HepG2 (cell line): ENCODE measurements at regions not wholly inside any gene's neighbourhood (a gene's known extent, or its start where the extent isn't known, plus 50 kb on each side); places are given as distances from the start of the nearest gene placed in this dataset.

Experiments
- ATAC-seq: fragments of 200-7000 bp; cut with Tn5 transposase; 3 replicates; pipeline ENCODE4 v1.9.1; 2020; ENCODE audit warnings: mild to moderate bottlenecking, moderate library complexity
- BruUV-seq: library from RNA; stranded (reverse); fragments of 400-500 nt; replicated peaks from 2 replicates; lab custom pipeline; 2021; lab: Mats Ljungman, UMichigan
- CTCF ChIA-PET: fragments of 300-600 bp; formaldehyde crosslinking; extraction: SDS; loops from one replicate; lab custom pipeline; 2021; ENCODE audit warnings: low total read pairs, inconsistent platforms, low intra/inter-chr PET ratio; lab: Yijun Ruan, JAX
- POLR2A ChIA-PET: fragments of 350-600 bp; sonication (Branson Sonifier 250); formaldehyde crosslinking; loops from one replicate; lab custom pipeline; 2020; ENCODE audit warnings: antibody characterized with exemption, inconsistent platforms; lab: Yijun Ruan, JAX
- DNase-seq: peaks from one replicate; pipeline ENCODE4 v3.0.0-alpha.2; 2015; ENCODE audit warnings: low spot score
- FAIRE-seq: peaks from 3 replicates; lab custom pipeline; 2011; peaks lifted over from hg19 to GRCh38; lab: Jason Lieb, UNC
- H2AFZ ChIP-seq: one replicate; pipeline ENCODE4 v1.6.1; 2011; ENCODE audit warnings: low read length, inconsistent platforms
- H3K27ac ChIP-seq: fragments of 300-600 bp; 3 replicates; pipeline ENCODE4 v1.8.0; 2011; ENCODE audit warnings: mixed run types, mild to moderate bottlenecking, mixed read lengths, low read length, inconsistent platforms; ENCODE audit not compliant: insufficient read depth; ENCODE audit errors: extremely low read length
- H3K27me3 ChIP-seq, 2 experiments: fragments of 200-600 bp in 1 of 2; 2 replicates in 1 of 2; 3 replicates in 1 of 2; pipeline versions ENCODE4 v1.6.0 to v1.8.0; 2011; ENCODE audit warnings: low read length in 2 of 2, mild to moderate bottlenecking in 2 of 2, moderate library complexity in 2 of 2, inconsistent platforms in 1 of 2; ENCODE audit not compliant: insufficient read depth in 2 of 2, control insufficient read depth in 1 of 2
- H3K36me3 ChIP-seq, 2 experiments: fragments of 200-600 bp in 1 of 2; replicated peaks in 1 of 2; 2 replicates in 1 of 2; 3 replicates in 1 of 2; pipeline versions ENCODE4 v1.5.1 to v1.8.0; 2011; ENCODE audit warnings: low read length in 2 of 2, inconsistent platforms in 1 of 2; ENCODE audit not compliant: insufficient read depth in 2 of 2, control insufficient read depth in 1 of 2
- H3K4me1 ChIP-seq: 2 replicates; pipeline ENCODE4 v1.5.1; 2012; ENCODE audit warnings: low read length, inconsistent platforms; ENCODE audit not compliant: insufficient read depth
- H3K4me2 ChIP-seq: 2 replicates; pipeline ENCODE4 v1.6.0; 2011; ENCODE audit warnings: low read depth, low read length, inconsistent platforms
- H3K4me3 ChIP-seq, 3 experiments: fragments of 200-600 bp in 1 of 3; sonication (generic), shearing (Covaris generic) in 1 of 3; replicated peaks in 1 of 3; 2 replicates each; pipeline ENCODE4 v1.5.1; 2011 to 2016; ENCODE audit warnings: low read length in 3 of 3, inconsistent platforms in 2 of 3, low read depth in 2 of 3, mild to moderate bottlenecking in 2 of 3, control low read depth in 1 of 3, mixed read lengths in 1 of 3; ENCODE audit not compliant: insufficient read depth in 1 of 3
- H3K79me2 ChIP-seq: one replicate; pipeline ENCODE4 v1.6.1; 2011; ENCODE audit warnings: low read length, inconsistent platforms; ENCODE audit not compliant: insufficient read depth
- H3K9ac ChIP-seq: 2 replicates; pipeline ENCODE4 v1.6.0; 2011; ENCODE audit warnings: mild to moderate bottlenecking, low read depth, low read length, inconsistent platforms; ENCODE audit not compliant: insufficient read depth
- H3K9me3 ChIP-seq: 2 replicates; pipeline ENCODE4 v1.5.1; 2012; ENCODE audit warnings: mild to moderate bottlenecking, low read length
- H4K20me1 ChIP-seq: 2 replicates; pipeline ENCODE4 v1.6.0; 2011; ENCODE audit warnings: inconsistent platforms, mild to moderate bottlenecking, low read length, moderate library complexity; ENCODE audit not compliant: insufficient read depth
- FOXA1 ChIP-seq, 2 experiments: fragments of 450-650 bp in 1 of 2; sonication (generic) in 1 of 2; formaldehyde crosslinking in 1 of 2; IDR thresholded peaks; 2 replicates each; pipeline versions ENCODE4 v1.4.0 to v1.6.1; 2016 to 2020; ENCODE audit warnings: missing genetic modification reagents in 1 of 2
- KDM6A ChIP-seq: IDR thresholded peaks from 2 replicates; pipeline ENCODE4 v1.6.1; 2016; ENCODE audit warnings: low read depth
- MTERF4 ChIP-seq: sonication (generic); formaldehyde crosslinking; IDR thresholded peaks from 2 replicates; pipeline ENCODE4 v1.8.0; 2023; ENCODE audit warnings: mild to moderate bottlenecking, missing genetic modification reagents
- SP5 ChIP-seq: IDR thresholded peaks from 2 replicates; pipeline ENCODE4 v1.6.1; 2016; ENCODE audit warnings: low read depth, borderline replicate concordance
- STAT5B ChIP-seq: sonication (generic); formaldehyde crosslinking; IDR thresholded peaks from 2 replicates; pipeline ENCODE4 v1.4.0; 2020; ENCODE audit warnings: missing genetic modification reagents
- THYN1 ChIP-seq: sonication (generic); formaldehyde crosslinking; IDR thresholded peaks from 2 replicates; pipeline ENCODE4 v1.8.1; 2023; ENCODE audit warnings: low read depth, mild to moderate bottlenecking, moderate library complexity, missing genetic modification reagents, borderline replicate concordance
- ZBTB34 ChIP-seq: sonication (generic); formaldehyde crosslinking; IDR thresholded peaks from 2 replicates; pipeline ENCODE4 v1.8.0; 2022; ENCODE audit warnings: mild to moderate bottlenecking, missing genetic modification reagents
- ZBTB42 ChIP-seq: sonication (generic); formaldehyde crosslinking; IDR thresholded peaks from 2 replicates; pipeline ENCODE4 v1.5.0; 2020; ENCODE audit warnings: mild to moderate bottlenecking, missing genetic modification reagents
- ZNF160 ChIP-seq: sonication (generic); formaldehyde crosslinking; IDR thresholded peaks from 2 replicates; pipeline ENCODE4 v1.8.0; 2022; ENCODE audit warnings: mild to moderate bottlenecking, inconsistent platforms, missing genetic modification reagents
- ZNF33A ChIP-seq: sonication (generic); formaldehyde crosslinking; IDR thresholded peaks from 2 replicates; pipeline ENCODE4 v1.5.1; 2020; ENCODE audit warnings: missing genetic modification reagents, mild to moderate bottlenecking, moderate library complexity, borderline replicate concordance
- ZNF441 ChIP-seq: sonication (generic); formaldehyde crosslinking; IDR thresholded peaks from 2 replicates; pipeline ENCODE4 v1.7.0; 2021; ENCODE audit warnings: missing genetic modification reagents, borderline replicate concordance
- ZSCAN29 ChIP-seq: sonication (generic); formaldehyde crosslinking; conservative IDR thresholded peaks from 2 replicates; pipeline ENCODE4 v1.4.0; 2020; ENCODE audit warnings: mild to moderate bottlenecking, missing genetic modification reagents
- WGBS: methylation state at CpG from one replicate; pipeline ENCODE4 v1.1.6; 2017; ENCODE audit warnings: low lambda C conversion rate; 5-methylcytosine and 5-hydroxymethylcytosine counted together
- in situ Hi-C: cut with HindIII; loops from 2 replicates; pipeline ENCODE4 v1.10.0; 2017; ENCODE audit warnings: low pct_unique_long_range_greater_than_20kb; ENCODE audit not compliant: extremely low pct_ligation_motif_present
- intact Hi-C: fragments of 100-400 bp; cut with micrococcal nuclease; formaldehyde crosslinking; loops from one replicate; pipeline ENCODE4 v1.10.0; 2022; ENCODE audit not compliant: unreplicated experiment
- TF ChIP-seq, protein P1 (sequence below): sonication (generic); formaldehyde crosslinking; IDR thresholded peaks from 2 replicates; pipeline ENCODE4 v1.8.0; 2022; ENCODE audit warnings: mild to moderate bottlenecking, missing genetic modification reagents, borderline replicate concordance
- TF ChIP-seq, protein P2 (sequence below): IDR thresholded peaks from 2 replicates; pipeline ENCODE4 v1.6.1; 2016; ENCODE audit warnings: missing compliant biosample characterization, missing genetic modification reagents, borderline replicate concordance
- TF ChIP-seq, protein P3 (sequence below): sonication (generic); formaldehyde crosslinking; IDR thresholded peaks from 2 replicates; pipeline ENCODE4 v1.4.0; 2020; ENCODE audit warnings: missing genetic modification reagents
- TF ChIP-seq, protein P4 (sequence below): sonication (generic); formaldehyde crosslinking; conservative IDR thresholded peaks from 2 replicates; pipeline ENCODE4 v1.8.0; 2022; ENCODE audit warnings: low read depth, missing genetic modification reagents

GRCh38 chr18:22628795-22629510 lies 211.2 kb upstream of the CTAGE1 start:
- no peak for FAIRE-seq
- POLR2A ChIA-PET: no interaction called here
- Histone ChIP-seq H3K4me1 (no peaks in the 10 kb centered on the region), H4K20me1 (no peaks in the 10 kb centered on the region), H3K79me2 (no peaks in the 10 kb centered on the region), H2AFZ (no peak overlapping the region), H3K9ac (no peak overlapping the region), H3K27me3 (no peaks in the 10 kb centered on the region), H3K4me2 (no peak overlapping the region), H3K27ac (no peak overlapping the region), H3K36me3 (no peaks in the 10 kb centered on the region), H3K9me3 (no peaks in the 10 kb centered on the region), H3K4me3 (no peak overlapping the region)
- 64% methylated on average over 12 of the region's 14 CpGs for WGBS
- no TSS peak for BruUV-seq
- DNase-seq: no peak
- ATAC-seq: no peak
- CTCF ChIA-PET: no interaction called here
- in situ Hi-C loops: no loop called here
- intact Hi-C loops: no loop called here
- TF ChIP-seq, protein P1, sequence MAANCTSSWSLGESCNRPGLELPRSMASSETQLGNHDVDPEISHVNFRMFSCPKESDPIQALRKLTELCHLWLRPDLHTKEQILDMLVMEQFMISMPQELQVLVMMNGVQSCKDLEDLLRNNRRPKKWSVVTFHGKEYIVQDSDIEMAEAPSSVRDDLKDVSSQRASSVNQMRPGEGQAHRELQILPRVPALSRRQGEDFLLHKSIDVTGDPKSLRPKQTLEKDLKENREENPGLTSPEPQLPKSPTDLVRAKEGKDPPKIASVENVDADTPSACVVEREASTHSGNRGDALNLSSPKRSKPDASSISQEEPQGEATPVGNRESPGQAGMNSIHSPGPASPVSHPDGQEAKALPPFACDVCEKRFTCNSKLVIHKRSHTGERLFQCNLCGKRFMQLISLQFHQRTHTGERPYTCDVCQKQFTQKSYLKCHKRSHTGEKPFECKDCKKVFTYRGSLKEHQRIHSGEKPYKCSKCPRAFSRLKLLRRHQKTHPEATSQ (CRISPR knock-in tag): no peak
- TF ChIP-seq STAT5B (CRISPR knock-in tag): no peak
- no peak for TF ChIP-seq ZBTB42 (CRISPR knock-in tag)
- no peak for TF ChIP-seq ZSCAN29 (CRISPR knock-in tag)
- TF ChIP-seq, protein P2, sequence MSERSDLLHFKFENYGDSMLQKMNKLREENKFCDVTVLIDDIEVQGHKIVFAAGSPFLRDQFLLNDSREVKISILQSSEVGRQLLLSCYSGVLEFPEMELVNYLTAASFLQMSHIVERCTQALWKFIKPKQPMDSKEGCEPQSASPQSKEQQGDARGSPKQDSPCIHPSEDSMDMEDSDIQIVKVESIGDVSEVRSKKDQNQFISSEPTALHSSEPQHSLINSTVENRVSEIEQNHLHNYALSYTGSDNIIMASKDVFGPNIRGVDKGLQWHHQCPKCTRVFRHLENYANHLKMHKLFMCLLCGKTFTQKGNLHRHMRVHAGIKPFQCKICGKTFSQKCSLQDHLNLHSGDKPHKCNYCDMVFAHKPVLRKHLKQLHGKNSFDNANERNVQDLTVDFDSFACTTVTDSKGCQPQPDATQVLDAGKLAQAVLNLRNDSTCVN: no peak
- no peak for TF ChIP-seq ZNF33A
- TF ChIP-seq, protein P3, sequence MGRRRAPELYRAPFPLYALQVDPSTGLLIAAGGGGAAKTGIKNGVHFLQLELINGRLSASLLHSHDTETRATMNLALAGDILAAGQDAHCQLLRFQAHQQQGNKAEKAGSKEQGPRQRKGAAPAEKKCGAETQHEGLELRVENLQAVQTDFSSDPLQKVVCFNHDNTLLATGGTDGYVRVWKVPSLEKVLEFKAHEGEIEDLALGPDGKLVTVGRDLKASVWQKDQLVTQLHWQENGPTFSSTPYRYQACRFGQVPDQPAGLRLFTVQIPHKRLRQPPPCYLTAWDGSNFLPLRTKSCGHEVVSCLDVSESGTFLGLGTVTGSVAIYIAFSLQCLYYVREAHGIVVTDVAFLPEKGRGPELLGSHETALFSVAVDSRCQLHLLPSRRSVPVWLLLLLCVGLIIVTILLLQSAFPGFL (CRISPR knock-in tag): no peak
- TF ChIP-seq MTERF4: no peak
- TF ChIP-seq ZNF160: no peak
- TF ChIP-seq THYN1 (CRISPR knock-in tag): no peak
- no peak for TF ChIP-seq ZBTB34 (CRISPR knock-in tag)
- TF ChIP-seq ZNF441 (CRISPR knock-in tag): no peak
- no peak for TF ChIP-seq FOXA1 (IDR thresholded peaks at IDR 0.05)
- no peak for TF ChIP-seq FOXA1 (CRISPR knock-in tag; IDR thresholded peaks at IDR 0.05)
- no peak for TF ChIP-seq SP5 (CRISPR knock-in tag)
- TF ChIP-seq, protein P4, sequence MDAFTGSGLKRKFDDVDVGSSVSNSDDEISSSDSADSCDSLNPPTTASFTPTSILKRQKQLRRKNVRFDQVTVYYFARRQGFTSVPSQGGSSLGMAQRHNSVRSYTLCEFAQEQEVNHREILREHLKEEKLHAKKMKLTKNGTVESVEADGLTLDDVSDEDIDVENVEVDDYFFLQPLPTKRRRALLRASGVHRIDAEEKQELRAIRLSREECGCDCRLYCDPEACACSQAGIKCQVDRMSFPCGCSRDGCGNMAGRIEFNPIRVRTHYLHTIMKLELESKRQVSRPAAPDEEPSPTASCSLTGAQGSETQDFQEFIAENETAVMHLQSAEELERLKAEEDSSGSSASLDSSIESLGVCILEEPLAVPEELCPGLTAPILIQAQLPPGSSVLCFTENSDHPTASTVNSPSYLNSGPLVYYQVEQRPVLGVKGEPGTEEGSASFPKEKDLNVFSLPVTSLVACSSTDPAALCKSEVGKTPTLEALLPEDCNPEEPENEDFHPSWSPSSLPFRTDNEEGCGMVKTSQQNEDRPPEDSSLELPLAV (CRISPR knock-in tag): no peak
- TF ChIP-seq KDM6A (CRISPR knock-in tag): no peak
